Endothelial cell of umbilical vein (primary cell): ENCODE measurements at regions not wholly inside any gene's neighbourhood (a gene's known extent, or its start where the extent isn't known, plus 50 kb on each side); places are given as distances from the start of the nearest gene placed in this dataset.

Experiments
- BruUV-seq: library from RNA; stranded (reverse); fragments of 400-500 nt; replicated peaks from 2 replicates; lab custom pipeline; 2021; lab: Mats Ljungman, UMichigan
- CTCF ChIA-PET: fragments of 300-600, 350-600 bp; sonication (Branson Sonifier 250); formaldehyde crosslinking; loops from one replicate; lab custom pipeline; 2021; ENCODE audit warnings: antibody characterized with exemption, inconsistent platforms; lab: Charles Lee
- POLR2A ChIA-PET: fragments of 300-600, 350-600 bp; sonication (Branson Sonifier 250); formaldehyde crosslinking; loops from one replicate; lab custom pipeline; 2021; ENCODE audit warnings: antibody characterized with exemption, inconsistent platforms; lab: Charles Lee
- DNase-seq: peaks from one replicate; pipeline ENCODE4 v3.0.0-alpha.2; 2011; ENCODE audit warnings: low read depth, low spot score
- FAIRE-seq: peaks from 2 replicates; lab custom pipeline; 2011; peaks lifted over from hg19 to GRCh38; lab: Jason Lieb, UNC
- H2AFZ ChIP-seq: 2 replicates; pipeline ENCODE4 v1.6.0; 2012; ENCODE audit warnings: low read depth, low read length, control low read depth, inconsistent platforms
- H3K27ac ChIP-seq: 2 replicates; pipeline ENCODE4 v1.5.1; 2011; ENCODE audit warnings: low read depth, mild to moderate bottlenecking, control low read depth, low read length, moderate library complexity; ENCODE audit not compliant: insufficient read depth
- H3K27me3 ChIP-seq, 2 experiments: 2 replicates each; pipeline versions ENCODE4 v1.6.0 to v1.6.1; 2011; ENCODE audit warnings: low read length in 2 of 2, mixed read lengths in 1 of 2; ENCODE audit not compliant: control insufficient read depth in 2 of 2, insufficient read depth in 2 of 2
- H3K36me3 ChIP-seq, 2 experiments: 2 replicates in 1 of 2; 3 replicates in 1 of 2; pipeline ENCODE4 v1.5.1; 2011; ENCODE audit warnings: low read length in 2 of 2, mild to moderate bottlenecking in 1 of 2, moderate library complexity in 1 of 2; ENCODE audit not compliant: control insufficient read depth in 2 of 2, insufficient read depth in 2 of 2; ENCODE audit errors: extremely low read depth in 1 of 2
- H3K4me1 ChIP-seq: 3 replicates; pipeline ENCODE4 v1.5.1; 2011; ENCODE audit warnings: mild to moderate bottlenecking, low read length; ENCODE audit not compliant: control insufficient read depth, insufficient read depth; ENCODE audit errors: extremely low read depth
- H3K4me2 ChIP-seq: 2 replicates; pipeline ENCODE4 v1.6.1; 2011; ENCODE audit warnings: low read length, control low read depth, mixed read lengths; ENCODE audit not compliant: insufficient read depth
- H3K4me3 ChIP-seq, 3 experiments: fragments of 200-600 bp in 1 of 3; sonication (generic), shearing (Covaris generic) in 1 of 3; replicated peaks in 1 of 3; 2 replicates each; pipeline ENCODE4 v1.5.1; 2011 to 2016; ENCODE audit warnings: control low read depth in 3 of 3, low read length in 3 of 3, mild to moderate bottlenecking in 2 of 3, inconsistent platforms in 1 of 3, low read depth in 1 of 3, moderate library complexity in 1 of 3; ENCODE audit not compliant: insufficient read depth in 1 of 3
- H3K79me2 ChIP-seq: 2 replicates; pipeline ENCODE4 v1.6.0; 2012; ENCODE audit warnings: low read length, inconsistent platforms; ENCODE audit not compliant: control insufficient read depth, insufficient read depth
- H3K9ac ChIP-seq: replicated peaks from 2 replicates; pipeline ENCODE3; 2011; ENCODE audit warnings: low read length, control low read depth; ENCODE audit not compliant: insufficient read depth; ENCODE audit errors: extremely low read depth
- H3K9me1 ChIP-seq: replicated peaks from 3 replicates; pipeline ENCODE4 v1.6.0; 2011; ENCODE audit warnings: mild to moderate bottlenecking, low read length; ENCODE audit not compliant: control insufficient read depth, insufficient read depth; ENCODE audit errors: extremely low read depth
- H3K9me3 ChIP-seq: replicated peaks from 2 replicates; pipeline ENCODE4 v1.5.1; 2012; ENCODE audit warnings: low read length, inconsistent platforms; ENCODE audit not compliant: control insufficient read depth, insufficient read depth
- H4K20me1 ChIP-seq: replicated peaks from 2 replicates; pipeline ENCODE3; 2011; ENCODE audit warnings: mild to moderate bottlenecking, low read length; ENCODE audit not compliant: control insufficient read depth, insufficient read depth; ENCODE audit errors: extremely low read depth
- CTCF ChIP-seq, 2 donors: IDR thresholded peaks; 1 replicate in 1 of 2; 2 replicates in 1 of 2; pipeline ENCODE4 v1.5.1; 2011; ENCODE audit warnings: low read length in 2 of 2, mild to moderate bottlenecking in 2 of 2, moderate library complexity in 2 of 2, control low read depth in 1 of 2, inconsistent platforms in 1 of 2, low read depth in 1 of 2; ENCODE audit not compliant: insufficient read depth in 1 of 2; ENCODE audit errors: extremely low read depth in 1 of 2
- EZH2 ChIP-seq: IDR thresholded peaks from 2 replicates; pipeline ENCODE4 v1.6.1; 2012; ENCODE audit warnings: borderline replicate concordance, low read depth, mild to moderate bottlenecking, moderate library complexity, low read length, inconsistent platforms; ENCODE audit not compliant: severe bottlenecking
- FOS ChIP-seq: IDR thresholded peaks from 2 replicates; pipeline ENCODE4 v1.6.1; 2011; ENCODE audit warnings: mild to moderate bottlenecking, low read length, moderate library complexity, borderline replicate concordance; ENCODE audit not compliant: insufficient read depth
- GATA2 ChIP-seq: IDR thresholded peaks from 2 replicates; pipeline ENCODE4 v1.7.0; 2011; ENCODE audit warnings: low read depth, mild to moderate bottlenecking, moderate library complexity, mixed read lengths, low read length; ENCODE audit not compliant: insufficient read length, insufficient read depth
- JUN ChIP-seq: IDR thresholded peaks from 2 replicates; pipeline ENCODE4 v1.6.1; 2011; ENCODE audit warnings: borderline replicate concordance, low read depth; ENCODE audit not compliant: insufficient read length, insufficient read depth
- MAX ChIP-seq: IDR thresholded peaks from 2 replicates; pipeline ENCODE4 v1.6.1; 2011; ENCODE audit not compliant: insufficient read depth, insufficient read length
- MYC ChIP-seq: IDR thresholded peaks from one replicate; pipeline ENCODE4 v1.6.1; 2011; ENCODE audit warnings: mild to moderate bottlenecking, low read depth, low read length
- POLR2A ChIP-seq: IDR thresholded peaks from 2 replicates; pipeline ENCODE4 v1.6.1; 2012; ENCODE audit warnings: low read depth, mild to moderate bottlenecking, control low read depth, low read length
- POLR2AphosphoS5 ChIP-seq: IDR thresholded peaks from 2 replicates; pipeline ENCODE4 v1.6.1; 2012; ENCODE audit warnings: low read depth, mild to moderate bottlenecking, control low read depth, low read length, moderate library complexity; ENCODE audit not compliant: insufficient read depth
- dilution Hi-C: fragments of 300-500 bp; cut with MboI; formaldehyde crosslinking; loops from one replicate; pipeline ENCODE4 v1.15.0; 2019; ENCODE audit warnings: low sequenced_read_pairs; ENCODE audit not compliant: extremely low pct_ligation_motif_present
- intact Hi-C: fragments of 100-400 bp; cut with micrococcal nuclease; formaldehyde crosslinking; loops from one replicate; pipeline ENCODE4 v1.10.0; 2022

GRCh38 chr18:29164020-29164706, 987.2 kb upstream of the CDH2 start:
- Histone ChIP-seq H4K20me1 (no peaks in the 10 kb centered on the region), H3K4me1 (peaks cover 53% of the 10 kb centered on the region), H3K27ac (peak overlapping the region; percentile 100), H2AFZ (no peak overlapping the region), H3K4me3 (peak overlapping the region in 1 of 3 experiments; percentile 27), H3K9me1 (no peaks in the 10 kb centered on the region), H3K27me3 (no peaks in the 10 kb centered on the region), H3K9me3 (no peaks in the 10 kb centered on the region), H3K4me2 (peak overlapping the region; percentile 86), H3K79me2 (peaks cover 3% of the 10 kb centered on the region), H3K9ac (peak overlapping the region; percentile 95), H3K36me3 (no peaks in the 10 kb centered on the region)
- intact Hi-C loops: loop anchor here (1.0 to 10.0 kb wide), 5 partner anchors 9 to 399 kb away; no protein-coding TSS in a partner anchor
- TSS peak; percentile 91 for BruUV-seq
- POLR2A ChIA-PET: interaction anchor here (2.2 kb wide), 1 partner anchor 9 kb away, joined by 10 read pairs; no protein-coding TSS in a partner anchor
- peak; percentile 66 for FAIRE-seq
- TF ChIP-seq JUN: peak; percentile 98
- no peak for TF ChIP-seq MAX
- TF ChIP-seq POLR2A: peak; percentile 62
- TF ChIP-seq GATA2: peak; percentile 58
- no peak for TF ChIP-seq CTCF (IDR thresholded peaks at IDR 0.05; ENCODE audit: extremely low read depth in 1 of 2, insufficient read depth in 1 of 2, low read depth in 1 of 2, low read length in 2 of 2)
- TF ChIP-seq POLR2AphosphoS5: peak; percentile 71
- TF ChIP-seq MYC: no peak
- TF ChIP-seq FOS: peak; percentile 99
- TF ChIP-seq EZH2: no peak
- peak; percentile 91 for DNase-seq
- CTCF ChIA-PET: no interaction called here
- dilution Hi-C loops: no loop called here
